Neural progenitor cell (in vitro differentiated cells): ENCODE measurements at regions not wholly inside any gene's neighbourhood (a gene's known extent, or its start where the extent isn't known, plus 50 kb on each side); places are given as distances from the start of the nearest gene placed in this dataset.

Source experiments
- DNase-seq: peaks from one replicate; pipeline ENCODE4 v3.0.0-alpha.2; 2016; ENCODE audit warnings: low spot score
- H2AFZ ChIP-seq: fragments of 200-600 bp; sonication (generic); replicated peaks from 2 replicates; pipeline ENCODE4 v1.6.1; 2016; ENCODE audit warnings: antibody characterized with exemption
- H3F3A ChIP-seq: fragments of 200-600 bp; sonication (generic); 2 replicates; pipeline ENCODE4 v1.6.1; 2016; ENCODE audit warnings: antibody characterized with exemption, low read depth
- H3K27ac ChIP-seq: fragments of 200-600 bp; sonication (generic); 2 replicates; pipeline ENCODE4 v1.5.1; 2016; ENCODE audit warnings: mild to moderate bottlenecking
- H3K27me3 ChIP-seq: fragments of 200-600 bp; sonication (generic); 2 replicates; pipeline ENCODE4 v1.6.1; 2016; ENCODE audit warnings: mild to moderate bottlenecking, moderate library complexity
- H3K36me3 ChIP-seq: fragments of 200-600 bp; sonication (generic); 2 replicates; pipeline ENCODE4 v1.5.1; 2016
- H3K4me1 ChIP-seq: fragments of 200-600 bp; sonication (generic); 2 replicates; pipeline ENCODE4 v1.6.1; 2016; ENCODE audit warnings: mixed run types
- H3K4me2 ChIP-seq: fragments of 200-600 bp; sonication (generic); 2 replicates; pipeline ENCODE4 v1.6.1; 2016
- H3K4me3 ChIP-seq: fragments of 200-600 bp; sonication (generic); 2 replicates; pipeline ENCODE4 v1.5.1; 2016
- H3K79me2 ChIP-seq: fragments of 200-600 bp; sonication (generic); 2 replicates; pipeline ENCODE4 v1.6.1; 2016; ENCODE audit warnings: low read depth
- H3K9ac ChIP-seq: fragments of 200-600 bp; sonication (generic); 2 replicates; pipeline ENCODE4 v1.6.1; 2016
- H3K9me3 ChIP-seq: fragments of 200-600 bp; sonication (generic); 2 replicates; pipeline ENCODE4 v1.5.1; 2016; ENCODE audit warnings: low read depth
- H4K20me1 ChIP-seq: fragments of 200-600 bp; sonication (generic); 2 replicates; pipeline ENCODE4 v1.6.1; 2016; ENCODE audit warnings: low read depth
- H3K27ac Mint-ChIP-seq: 3 replicates; pipeline ENCODE4 v1.8.0; 2021; ENCODE audit warnings: mixed read lengths
- H3K27me3 Mint-ChIP-seq: 2 replicates; pipeline ENCODE4 v1.8.0; 2022; ENCODE audit warnings: low read depth, mild to moderate bottlenecking, inconsistent platforms, moderate library complexity, mixed read lengths; ENCODE audit not compliant: insufficient read depth
- H3K36me3 Mint-ChIP-seq: 3 replicates; pipeline ENCODE4 v1.8.0; 2021; ENCODE audit warnings: mixed read lengths
- H3K4me1 Mint-ChIP-seq: 3 replicates; pipeline ENCODE4 v1.8.0; 2021; ENCODE audit warnings: mixed read lengths
- H3K4me3 Mint-ChIP-seq: 3 replicates; pipeline ENCODE4 v1.8.0; 2021; ENCODE audit warnings: mild to moderate bottlenecking, moderate library complexity, mixed read lengths
- H3K9me3 Mint-ChIP-seq: 3 replicates; pipeline ENCODE4 v1.8.0; 2020; ENCODE audit warnings: mixed read lengths
- CTCF ChIP-seq: fragments of 200-600 bp; sonication (generic); IDR thresholded peaks from 2 replicates; pipeline ENCODE4 v1.5.1; 2017; ENCODE audit warnings: antibody characterized with exemption, mild to moderate bottlenecking
- EZH2 ChIP-seq: fragments of 200-600 bp; sonication (generic); IDR thresholded peaks from 2 replicates; pipeline ENCODE4 v1.6.1; 2017; ENCODE audit warnings: antibody characterized with exemption, mild to moderate bottlenecking, moderate library complexity
- EZH2phosphoT487 ChIP-seq: fragments of 200-600 bp; sonication (generic); IDR thresholded peaks from 2 replicates; pipeline ENCODE4 v1.6.1; 2017; ENCODE audit warnings: antibody characterized with exemption

- H2AFZ ChIP-seq: no peak overlapping the region
- peaks cover 4% of the 10 kb centered on the region for H3K4me1 ChIP-seq
- H3F3A ChIP-seq: no peaks in the 10 kb centered on the region
- no peak for DNase-seq
- no peaks in the 10 kb centered on the region for H3K79me2 ChIP-seq
- H3K4me3 ChIP-seq: no peak overlapping the region
- H3K4me3 Mint-ChIP-seq: no peak overlapping the region
- no peak overlapping the region for H3K9ac ChIP-seq
- no peaks in the 10 kb centered on the region for H3K36me3 ChIP-seq
- no peaks in the 10 kb centered on the region for H3K9me3 Mint-ChIP-seq
- H3K4me1 Mint-ChIP-seq: peaks cover 5% of the 10 kb centered on the region
- H3K27ac Mint-ChIP-seq: no peak overlapping the region
- H3K4me2 ChIP-seq: no peak overlapping the region
- no peaks in the 10 kb centered on the region for H3K36me3 Mint-ChIP-seq
- H3K9me3 ChIP-seq: no peaks in the 10 kb centered on the region
- H4K20me1 ChIP-seq: no peaks in the 10 kb centered on the region
- peaks cover under 1% of the 10 kb centered on the region for H3K27me3 Mint-ChIP-seq
- no peak overlapping the region for H3K27ac ChIP-seq
- TF ChIP-seq EZH2phosphoT487 (no peak), CTCF (no peak), EZH2 (no peak)
- H3K27me3 ChIP-seq: no peaks in the 10 kb centered on the region
These were observed 60.5 kb downstream of the BTG1 start for GRCh38 chr12:92085040-92085735.

GRCh38 chr12:92080911-92081285, 64.7 kb downstream of the BTG1 start:
- Mint-ChIP-seq H3K27me3 (no peaks in the 10 kb centered on the region), H3K36me3 (no peaks in the 10 kb centered on the region), H3K9me3 (no peaks in the 10 kb centered on the region), H3K4me1 (peaks cover 12% of the 10 kb centered on the region), H3K4me3 (no peak overlapping the region), H3K27ac (no peak overlapping the region)
- H3K36me3 ChIP-seq: no peaks in the 10 kb centered on the region
- no peak for DNase-seq
- no peak overlapping the region for H3K4me2 ChIP-seq
- TF ChIP-seq EZH2phosphoT487 (no peak), EZH2 (no peak), CTCF (no peak)
- H3K79me2 ChIP-seq: no peaks in the 10 kb centered on the region
- H4K20me1 ChIP-seq: no peaks in the 10 kb centered on the region
- H2AFZ ChIP-seq: no peak overlapping the region
- peaks cover 9% of the 10 kb centered on the region for H3K4me1 ChIP-seq
- no peaks in the 10 kb centered on the region for H3K27me3 ChIP-seq
- H3K9me3 ChIP-seq: no peaks in the 10 kb centered on the region
- H3K9ac ChIP-seq: no peak overlapping the region
- no peak overlapping the region for H3K4me3 ChIP-seq
- H3F3A ChIP-seq: no peaks in the 10 kb centered on the region
- H3K27ac ChIP-seq: no peak overlapping the region

- no peaks in the 10 kb centered on the region for H3F3A ChIP-seq
- H4K20me1 ChIP-seq: no peaks in the 10 kb centered on the region
- no peak overlapping the region for H3K27ac Mint-ChIP-seq
- H3K79me2 ChIP-seq: no peaks in the 10 kb centered on the region
- no peak for TF ChIP-seq CTCF
- peaks cover 16% of the 10 kb centered on the region for H3K4me1 ChIP-seq
- no peaks in the 10 kb centered on the region for H3K9me3 ChIP-seq
- no peaks in the 10 kb centered on the region for H3K36me3 ChIP-seq
- no peaks in the 10 kb centered on the region for H3K27me3 ChIP-seq
- no peaks in the 10 kb centered on the region for H3K36me3 Mint-ChIP-seq
- H3K4me1 Mint-ChIP-seq: peaks cover 25% of the 10 kb centered on the region
- H3K4me3 Mint-ChIP-seq: no peak overlapping the region
- no peaks in the 10 kb centered on the region for H3K27me3 Mint-ChIP-seq
- no peak overlapping the region for H2AFZ ChIP-seq
- H3K9ac ChIP-seq: no peak overlapping the region
- no peak for DNase-seq
- no peak overlapping the region for H3K4me2 ChIP-seq
- no peak overlapping the region for H3K27ac ChIP-seq
- H3K4me3 ChIP-seq: no peak overlapping the region
- no peaks in the 10 kb centered on the region for H3K9me3 Mint-ChIP-seq
These were observed 66.6 kb downstream of the BTG1 start for GRCh38 chr12:92079054-92079385.
